HepG2 (cell line): ENCODE measurements at regions not wholly inside any gene's neighbourhood (a gene's known extent, or its start where the extent isn't known, plus 50 kb on each side); places are given as distances from the start of the nearest gene placed in this dataset.

Source experiments
- CENPX ChIP-seq: sonication (generic); formaldehyde crosslinking; IDR thresholded peaks from 2 replicates; pipeline ENCODE4 v1.9.0; 2021; ENCODE audit warnings: mild to moderate bottlenecking, missing genetic modification reagents, moderate library complexity
- EED ChIP-seq: sonication (generic); formaldehyde crosslinking; IDR thresholded peaks from 2 replicates; pipeline ENCODE4 v1.5.0; 2020; ENCODE audit warnings: mild to moderate bottlenecking, missing genetic modification reagents
- ERF ChIP-seq: IDR thresholded peaks from 2 replicates; pipeline ENCODE4 v1.6.1; 2018; ENCODE audit warnings: missing biosample characterization, missing genetic modification reagents
- FOXO1 ChIP-seq: sonication (generic); formaldehyde crosslinking; IDR thresholded peaks from 2 replicates; pipeline ENCODE4 v1.4.0; 2020; ENCODE audit warnings: missing genetic modification reagents
- HHEX ChIP-seq: IDR thresholded peaks from 2 replicates; pipeline ENCODE4 v1.6.1; 2016; ENCODE audit warnings: control low read depth
- SETDB1 ChIP-seq: sonication (generic); formaldehyde crosslinking; IDR thresholded peaks from 2 replicates; pipeline ENCODE4 v1.5.1; 2020; ENCODE audit warnings: missing genetic modification reagents, mild to moderate bottlenecking, borderline replicate concordance
- ZBTB2 ChIP-seq: sonication (generic); formaldehyde crosslinking; IDR thresholded peaks from 2 replicates; pipeline ENCODE4 v1.8.0; 2022; ENCODE audit warnings: low read depth, missing genetic modification reagents
- ZNF263 ChIP-seq: sonication (generic); formaldehyde crosslinking; IDR thresholded peaks from 2 replicates; pipeline ENCODE4 v1.4.0; 2020; ENCODE audit warnings: missing genetic modification reagents
- ZNF280D ChIP-seq: sonication (generic); formaldehyde crosslinking; IDR thresholded peaks from 2 replicates; pipeline ENCODE4 v1.5.1; 2020; ENCODE audit warnings: mild to moderate bottlenecking, missing genetic modification reagents
- ZNF281 ChIP-seq: sonication (generic); formaldehyde crosslinking; IDR thresholded peaks from 2 replicates; pipeline ENCODE4 v1.4.0; 2020; ENCODE audit warnings: missing genetic modification reagents, borderline replicate concordance
- ZNF407 ChIP-seq: sonication (generic); formaldehyde crosslinking; IDR thresholded peaks from one replicate; pipeline ENCODE4 v1.5.1; 2020; ENCODE audit warnings: mild to moderate bottlenecking, missing genetic modification reagents; ENCODE audit errors: not compliant biosample characterization
- ZNF660 ChIP-seq: sonication (generic); formaldehyde crosslinking; IDR thresholded peaks from 2 replicates; pipeline ENCODE4 v1.5.1; 2020; ENCODE audit warnings: mild to moderate bottlenecking, low read depth, missing genetic modification reagents, borderline replicate concordance
- ZNF772 ChIP-seq: sonication (generic); formaldehyde crosslinking; IDR thresholded peaks from 2 replicates; pipeline ENCODE4 v1.5.0; 2020; ENCODE audit warnings: mild to moderate bottlenecking, missing genetic modification reagents

- no peak for TF ChIP-seq ZNF263
- TF ChIP-seq CENPX (CRISPR knock-in tag) = no peak
- no peak for TF ChIP-seq ZNF660
- TF ChIP-seq FOXO1 = peak; percentile 96
- TF ChIP-seq ERF (CRISPR knock-in tag) = peak; percentile 52; the same call in 1 of the 2 replicates
- no peak for TF ChIP-seq ZBTB2 (CRISPR knock-in tag)
- no peak; the same call in 1 of the 2 replicates for TF ChIP-seq ZNF772 (CRISPR knock-in tag)
- TF ChIP-seq HHEX (CRISPR knock-in tag) = no peak
- no peak for TF ChIP-seq EED (CRISPR knock-in tag)
- TF ChIP-seq ZNF281 = no peak; the same call in 1 of the 2 replicates
- TF ChIP-seq SETDB1 = no peak
- TF ChIP-seq ZNF407 (CRISPR knock-in tag) = no peak
- no peak for TF ChIP-seq ZNF280D (CRISPR knock-in tag)
Measured at GRCh38 chr2:44087036-44087713, 81.5 kb upstream of the PPM1B start (continued).
